Astrocyte (in vitro differentiated cells and primary cell): ENCODE measurements at regions not wholly inside any gene's neighbourhood (a gene's known extent, or its start where the extent isn't known, plus 50 kb on each side); places are given as distances from the start of the nearest gene placed in this dataset.

ENCODE experiments used
- CTCF ChIP-seq: IDR thresholded peaks from 2 replicates; pipeline ENCODE4 v1.5.1; 2011; ENCODE audit warnings: low read depth, mild to moderate bottlenecking, inconsistent platforms, low read length, moderate library complexity; ENCODE audit not compliant: insufficient read depth
- EZH2 ChIP-seq: IDR thresholded peaks from 2 replicates; pipeline ENCODE4 v1.6.1; 2012; ENCODE audit warnings: mild to moderate bottlenecking, low read length, inconsistent platforms; ENCODE audit not compliant: insufficient read depth

GRCh38 chr5:96031180-96031579 is 69.5 kb upstream of the ELL2 start:
- TF ChIP-seq CTCF (no peak), EZH2 (no peak)
